ENCODE measurements at regions not wholly inside any gene's neighbourhood (a gene's known extent, or its start where the extent isn't known, plus 50 kb on each side); places are given as distances from the start of the nearest gene placed in this dataset.

GRCh38 chr1:119291611-119292206 lies 76.9 kb upstream of the HAO2 start:
- TF ChIP-seq, protein P1, sequence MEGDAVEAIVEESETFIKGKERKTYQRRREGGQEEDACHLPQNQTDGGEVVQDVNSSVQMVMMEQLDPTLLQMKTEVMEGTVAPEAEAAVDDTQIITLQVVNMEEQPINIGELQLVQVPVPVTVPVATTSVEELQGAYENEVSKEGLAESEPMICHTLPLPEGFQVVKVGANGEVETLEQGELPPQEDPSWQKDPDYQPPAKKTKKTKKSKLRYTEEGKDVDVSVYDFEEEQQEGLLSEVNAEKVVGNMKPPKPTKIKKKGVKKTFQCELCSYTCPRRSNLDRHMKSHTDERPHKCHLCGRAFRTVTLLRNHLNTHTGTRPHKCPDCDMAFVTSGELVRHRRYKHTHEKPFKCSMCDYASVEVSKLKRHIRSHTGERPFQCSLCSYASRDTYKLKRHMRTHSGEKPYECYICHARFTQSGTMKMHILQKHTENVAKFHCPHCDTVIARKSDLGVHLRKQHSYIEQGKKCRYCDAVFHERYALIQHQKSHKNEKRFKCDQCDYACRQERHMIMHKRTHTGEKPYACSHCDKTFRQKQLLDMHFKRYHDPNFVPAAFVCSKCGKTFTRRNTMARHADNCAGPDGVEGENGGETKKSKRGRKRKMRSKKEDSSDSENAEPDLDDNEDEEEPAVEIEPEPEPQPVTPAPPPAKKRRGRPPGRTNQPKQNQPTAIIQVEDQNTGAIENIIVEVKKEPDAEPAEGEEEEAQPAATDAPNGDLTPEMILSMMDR (optimal IDR thresholded peaks at IDR 0.05 in 1 of 3, IDR thresholded peaks at IDR 0.05 in 1 of 3, conservative IDR thresholded peaks at IDR 0.05 in 1 of 3; ENCODE audit: extremely low read depth in 1 of 3, insufficient read depth in 2 of 3, low read length in 3 of 3): no peak
- no peak for TF ChIP-seq EZH2 (IDR thresholded peaks at IDR 0.05; ENCODE audit: low read length)
